Endodermal cell (in vitro differentiated cells): ENCODE measurements at regions not wholly inside any gene's neighbourhood (a gene's known extent, or its start where the extent isn't known, plus 50 kb on each side); places are given as distances from the start of the nearest gene placed in this dataset.

ENCODE experiments used
- DNase-seq: peaks from one replicate; pipeline ENCODE4 v3.0.0-alpha.2; 2017
- H3K27ac ChIP-seq: 2 replicates; pipeline ENCODE4 v1.5.1; 2013; ENCODE audit warnings: mild to moderate bottlenecking, low read depth, low read length, moderate library complexity
- H3K27me3 ChIP-seq: 2 replicates; pipeline ENCODE4 v1.6.1; 2013; ENCODE audit warnings: mild to moderate bottlenecking, low read length, moderate library complexity; ENCODE audit not compliant: insufficient read depth, control insufficient read depth, poor library complexity, severe bottlenecking
- H3K36me3 ChIP-seq: 2 replicates; pipeline ENCODE4 v1.7.0; 2013; ENCODE audit warnings: mild to moderate bottlenecking, low read length, moderate library complexity; ENCODE audit not compliant: control insufficient read depth, insufficient read depth
- H3K4me1 ChIP-seq: one replicate; pipeline ENCODE4 v1.7.0; 2013; ENCODE audit warnings: low read length; ENCODE audit not compliant: control insufficient read depth, insufficient read depth
- H3K4me3 ChIP-seq: 2 replicates; pipeline ENCODE4 v1.5.1; 2013; ENCODE audit warnings: mild to moderate bottlenecking, low read length, moderate library complexity
- H3K9ac ChIP-seq: 2 replicates; pipeline ENCODE4 v1.6.1; 2013; ENCODE audit warnings: mild to moderate bottlenecking, low read length, moderate library complexity; ENCODE audit not compliant: poor library complexity, severe bottlenecking; ENCODE audit errors: extremely low read depth
- H3K9me3 ChIP-seq: 2 replicates; pipeline ENCODE4 v1.6.1; 2013; ENCODE audit warnings: mild to moderate bottlenecking, low read length, moderate library complexity; ENCODE audit not compliant: control insufficient read depth
- H3K27ac Mint-ChIP-seq: 2 replicates; pipeline ENCODE4 v1.8.0; 2020; ENCODE audit warnings: mixed read lengths
- H3K27me3 Mint-ChIP-seq: 2 replicates; pipeline ENCODE4 v1.8.0; 2021; ENCODE audit warnings: mild to moderate bottlenecking, mixed read lengths; ENCODE audit not compliant: insufficient read depth
- H3K36me3 Mint-ChIP-seq: 2 replicates; pipeline ENCODE4 v1.8.0; 2020; ENCODE audit warnings: low read depth, mixed read lengths
- H3K4me1 Mint-ChIP-seq: 2 replicates; pipeline ENCODE4 v1.8.0; 2020; ENCODE audit warnings: mixed read lengths
- H3K4me3 Mint-ChIP-seq: 2 replicates; pipeline ENCODE4 v1.8.0; 2020; ENCODE audit warnings: mild to moderate bottlenecking, moderate library complexity, mixed read lengths
- H3K9me3 Mint-ChIP-seq: 2 replicates; pipeline ENCODE4 v1.8.0; 2020; ENCODE audit warnings: mild to moderate bottlenecking, mixed read lengths
- WGBS, 2 experiments: methylation state at CpG; one replicate each; pipeline versions ENCODE4 v1.1.5 to v1.1.7; 2013; ENCODE audit warnings: missing lambda C conversion rate in 2 of 2, mixed read lengths in 1 of 2; ENCODE audit not compliant: insufficient coverage in 1 of 2, insufficient read length in 1 of 2; 5-methylcytosine and 5-hydroxymethylcytosine counted together
- TF ChIP-seq, protein P1 (sequence below): fragments of 200-600 bp; sonication (generic); conservative IDR thresholded peaks from 2 replicates; pipeline ENCODE4 v1.5.0; 2021; ENCODE audit warnings: antibody characterized with exemption, mild to moderate bottlenecking

DNA sequence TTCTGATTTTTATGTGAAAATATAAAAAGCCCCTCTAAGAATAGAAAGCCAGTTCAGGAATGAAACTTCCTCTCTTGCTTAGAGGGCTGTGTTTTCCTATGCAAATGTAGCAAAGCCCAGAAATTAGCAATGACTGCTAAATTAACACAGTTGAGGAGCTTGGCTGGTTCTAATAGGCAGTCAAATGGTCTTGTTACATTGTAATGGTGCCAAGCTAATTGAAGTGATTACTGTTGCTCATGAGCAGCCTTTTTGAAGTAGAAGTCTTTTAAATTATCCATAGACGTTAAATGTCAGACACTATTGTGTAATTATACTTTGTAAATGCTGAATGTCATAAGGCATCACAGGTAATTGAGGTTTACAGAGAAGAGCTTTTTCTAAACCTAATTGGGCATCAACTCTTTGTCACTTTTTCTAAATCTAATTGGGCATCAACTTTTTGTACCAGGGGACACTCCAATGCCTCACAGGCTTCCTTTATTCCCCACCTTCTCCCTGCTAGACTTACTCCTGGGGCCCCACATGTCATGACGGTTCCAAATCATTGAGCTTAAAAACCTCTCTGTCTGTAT lies 229.1 kb downstream of the PSAT1 start:
- Histone ChIP-seq H3K27me3 (no peaks in the 10 kb centered on the region), H3K9me3 (peaks cover 16% of the 10 kb centered on the region), H3K4me3 (no peak overlapping the region), H3K4me1 (no peaks in the 10 kb centered on the region), H3K9ac (no peak overlapping the region), H3K36me3 (no peaks in the 10 kb centered on the region), H3K27ac (no peak overlapping the region)
- Mint-ChIP-seq H3K27ac (no peak overlapping the region), H3K27me3 (no peaks in the 10 kb centered on the region), H3K9me3 (peaks cover 16% of the 10 kb centered on the region), H3K4me3 (no peak overlapping the region), H3K36me3 (peaks cover 2% of the 10 kb centered on the region), H3K4me1 (no peaks in the 10 kb centered on the region)
- WGBS, 2 experiments: 92 to 94% methylated on average over 2 of the region's 2 CpGs
- DNase-seq: no peak
- TF ChIP-seq, protein P1, sequence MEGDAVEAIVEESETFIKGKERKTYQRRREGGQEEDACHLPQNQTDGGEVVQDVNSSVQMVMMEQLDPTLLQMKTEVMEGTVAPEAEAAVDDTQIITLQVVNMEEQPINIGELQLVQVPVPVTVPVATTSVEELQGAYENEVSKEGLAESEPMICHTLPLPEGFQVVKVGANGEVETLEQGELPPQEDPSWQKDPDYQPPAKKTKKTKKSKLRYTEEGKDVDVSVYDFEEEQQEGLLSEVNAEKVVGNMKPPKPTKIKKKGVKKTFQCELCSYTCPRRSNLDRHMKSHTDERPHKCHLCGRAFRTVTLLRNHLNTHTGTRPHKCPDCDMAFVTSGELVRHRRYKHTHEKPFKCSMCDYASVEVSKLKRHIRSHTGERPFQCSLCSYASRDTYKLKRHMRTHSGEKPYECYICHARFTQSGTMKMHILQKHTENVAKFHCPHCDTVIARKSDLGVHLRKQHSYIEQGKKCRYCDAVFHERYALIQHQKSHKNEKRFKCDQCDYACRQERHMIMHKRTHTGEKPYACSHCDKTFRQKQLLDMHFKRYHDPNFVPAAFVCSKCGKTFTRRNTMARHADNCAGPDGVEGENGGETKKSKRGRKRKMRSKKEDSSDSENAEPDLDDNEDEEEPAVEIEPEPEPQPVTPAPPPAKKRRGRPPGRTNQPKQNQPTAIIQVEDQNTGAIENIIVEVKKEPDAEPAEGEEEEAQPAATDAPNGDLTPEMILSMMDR: no peak

DNA sequence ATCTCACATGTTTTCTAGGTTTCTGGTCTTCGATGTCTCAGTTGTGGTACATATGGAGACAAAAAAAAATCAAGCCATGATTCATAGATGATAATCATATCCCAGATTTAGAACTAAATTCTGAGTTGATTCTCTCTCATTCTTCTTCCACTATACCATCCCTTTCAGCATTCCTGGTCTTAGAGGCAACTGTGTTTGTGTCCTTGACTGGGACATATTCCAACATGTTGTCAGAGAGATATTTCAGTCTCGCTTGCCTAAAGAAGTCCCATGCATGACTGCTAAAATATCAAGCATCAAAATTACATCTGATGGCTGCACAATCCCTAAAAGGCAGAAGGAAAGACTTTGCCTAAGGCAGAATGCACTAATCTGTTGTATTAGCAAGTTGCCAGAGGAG lies 236.6 kb downstream of the PSAT1 start:
- no peak for DNase-seq
- TF ChIP-seq, protein P1: no peak
- Mint-ChIP-seq H3K36me3 (no peaks in the 10 kb centered on the region), H3K27ac (no peak overlapping the region), H3K4me1 (peaks cover 8% of the 10 kb centered on the region), H3K4me3 (no peak overlapping the region), H3K27me3 (no peaks in the 10 kb centered on the region), H3K9me3 (no peaks in the 10 kb centered on the region)
- no peak overlapping the region for H3K27ac ChIP-seq
- no peak overlapping the region for H3K9ac ChIP-seq
- 80 to 92% methylated on average over 1 to 2 of the region's 2 CpGs for WGBS, 2 experiments
- H3K27me3 ChIP-seq: no peaks in the 10 kb centered on the region
- peaks cover 6% of the 10 kb centered on the region for H3K9me3 ChIP-seq
- H3K4me3 ChIP-seq: no peak overlapping the region
- no peaks in the 10 kb centered on the region for H3K4me1 ChIP-seq
- no peaks in the 10 kb centered on the region for H3K36me3 ChIP-seq

DNA sequence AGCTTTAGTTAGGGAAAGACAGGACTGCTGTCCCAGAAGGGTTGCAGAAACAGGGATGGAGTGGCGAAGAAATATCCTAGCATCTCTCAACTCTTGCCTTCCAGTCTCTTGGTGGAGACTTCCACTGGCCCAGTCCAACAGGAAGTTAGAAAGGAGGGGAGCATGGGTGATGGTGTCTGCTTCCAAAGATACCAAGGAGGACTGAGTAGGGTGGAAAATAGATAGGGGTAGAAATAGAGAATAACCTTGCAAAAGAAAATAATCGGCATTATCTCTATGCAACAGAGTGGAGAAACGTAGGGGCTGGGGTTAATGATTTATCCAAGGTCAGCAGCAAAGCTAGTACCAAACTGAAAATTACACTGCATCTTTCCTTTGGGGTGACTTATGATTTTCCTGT lies 242.3 kb downstream of the PSAT1 start:
- Histone ChIP-seq H3K4me1 (peaks cover 5% of the 10 kb centered on the region), H3K27ac (no peak overlapping the region), H3K4me3 (no peak overlapping the region), H3K27me3 (no peaks in the 10 kb centered on the region), H3K9me3 (peaks cover 3% of the 10 kb centered on the region), H3K36me3 (no peaks in the 10 kb centered on the region), H3K9ac (no peak overlapping the region)
- DNase-seq: no peak
- no peaks in the 10 kb centered on the region for H3K36me3 Mint-ChIP-seq
- TF ChIP-seq, protein P1: no peak
- no peaks in the 10 kb centered on the region for H3K9me3 Mint-ChIP-seq
- H3K4me3 Mint-ChIP-seq: no peak overlapping the region
- peaks cover 28% of the 10 kb centered on the region for H3K4me1 Mint-ChIP-seq
- 94% methylated on average over 2 to 3 of the region's 3 CpGs for WGBS, 2 experiments
- no peaks in the 10 kb centered on the region for H3K27me3 Mint-ChIP-seq
- H3K27ac Mint-ChIP-seq: no peak overlapping the region
